Ascending aorta (tissue), 2 donors: ENCODE measurements at regions not wholly inside any gene's neighbourhood (a gene's known extent, or its start where the extent isn't known, plus 50 kb on each side); places are given as distances from the start of the nearest gene placed in this dataset.

Experiments used
- DNase-seq, 2 donors: peaks; one replicate each; pipeline ENCODE4 v3.0.0-alpha.2; 2019; ENCODE audit warnings: low spot score in 2 of 2
- H3K27ac ChIP-seq, 2 donors: fragments of 200-600 bp; sonication (generic); one replicate each; pipeline ENCODE4 v1.5.1; 2016 to 2017; ENCODE audit warnings: mild to moderate bottlenecking in 1 of 2
- H3K27me3 ChIP-seq: fragments of 200-600 bp; sonication (generic); one replicate; pipeline ENCODE4 v1.5.1; 2017
- H3K36me3 ChIP-seq, 2 donors: fragments of 200-600 bp; sonication (generic); one replicate each; pipeline ENCODE4 v1.5.1; 2016
- H3K4me1 ChIP-seq, 2 donors: fragments of 200-600 bp; sonication (generic); one replicate each; pipeline ENCODE4 v1.5.1; 2016 to 2017; ENCODE audit warnings: mild to moderate bottlenecking in 1 of 2
- H3K4me3 ChIP-seq, 2 donors: fragments of 200-600 bp; sonication (generic); one replicate each; pipeline ENCODE4 v1.5.1; 2016 to 2017; ENCODE audit warnings: mild to moderate bottlenecking in 1 of 2
- H3K9me3 ChIP-seq, 2 donors: fragments of 200-600 bp; sonication (generic); one replicate each; pipeline ENCODE4 v1.5.1; 2016
- CTCF ChIP-seq, 3 experiments: fragments of 200-600 bp in 2 of 3; fragments of 450-650 bp in 1 of 3; sonication (generic) in 2 of 3; IDR thresholded peaks; one replicate each; pipeline ENCODE4 v1.5.1; 2016 to 2019; ENCODE audit warnings: antibody characterized with exemption in 3 of 3, mild to moderate bottlenecking in 1 of 3, moderate library complexity in 1 of 3
- intact Hi-C: fragments of 100-400 bp; cut with DNase I; formaldehyde crosslinking; loops from one replicate; pipeline ENCODE4 v1.15.1; 2023

- TF ChIP-seq CTCF (IDR thresholded peaks at IDR 0.05) = no peak
- no peak for DNase-seq
- Histone ChIP-seq H3K4me1 (no peaks in the 10 kb centered on the region), H3K27ac (no peak overlapping the region), H3K36me3 (no peaks in the 10 kb centered on the region), H3K9me3 (no peaks in the 10 kb centered on the region), H3K27me3 (no peaks in the 10 kb centered on the region), H3K4me3 (no peak overlapping the region)
- intact Hi-C loops = no loop called here
Measured at GRCh38 chr16:6111390-6111789, 1013.8 kb upstream of the EEF2KMT start.

- H3K36me3 ChIP-seq = no peaks in the 10 kb centered on the region
- DNase-seq = no peak
- no peaks in the 10 kb centered on the region for H3K9me3 ChIP-seq
- H3K4me1 ChIP-seq = no peaks in the 10 kb centered on the region
- intact Hi-C loops = no loop called here
- no peak for TF ChIP-seq CTCF (IDR thresholded peaks at IDR 0.05)
- no peak overlapping the region for H3K27ac ChIP-seq
- no peak overlapping the region for H3K4me3 ChIP-seq
- H3K27me3 ChIP-seq = no peaks in the 10 kb centered on the region
Measured at GRCh38 chr16:6110346-6110745, 1012.8 kb upstream of the EEF2KMT start.

GRCh38 chr16:6106061-6106460, 1008.5 kb upstream of the EEF2KMT start:
- Histone ChIP-seq H3K27me3 (no peaks in the 10 kb centered on the region), H3K36me3 (no peaks in the 10 kb centered on the region), H3K9me3 (no peaks in the 10 kb centered on the region), H3K27ac (no peak overlapping the region), H3K4me1 (no peaks in the 10 kb centered on the region), H3K4me3 (no peak overlapping the region)
- intact Hi-C loops = no loop called here
- DNase-seq = no peak
- TF ChIP-seq CTCF (IDR thresholded peaks at IDR 0.05) = no peak

- Histone ChIP-seq H3K9me3 (no peaks in the 10 kb centered on the region), H3K27me3 (no peaks in the 10 kb centered on the region), H3K4me3 (no peak overlapping the region), H3K27ac (no peak overlapping the region), H3K4me1 (no peaks in the 10 kb centered on the region), H3K36me3 (no peaks in the 10 kb centered on the region)
- no peak for TF ChIP-seq CTCF (IDR thresholded peaks at IDR 0.05)
- DNase-seq = no peak
- intact Hi-C loops = no loop called here
Measured at GRCh38 chr16:6105115-6105514, 1007.5 kb upstream of the EEF2KMT start.

- no peak for DNase-seq
- Histone ChIP-seq H3K4me1 (no peaks in the 10 kb centered on the region), H3K27me3 (no peaks in the 10 kb centered on the region), H3K36me3 (no peaks in the 10 kb centered on the region), H3K27ac (no peak overlapping the region), H3K4me3 (no peak overlapping the region), H3K9me3 (no peaks in the 10 kb centered on the region)
- intact Hi-C loops = no loop called here
- no peak for TF ChIP-seq CTCF (IDR thresholded peaks at IDR 0.05)
Measured at GRCh38 chr16:6104428-6104827, 1006.8 kb upstream of the EEF2KMT start.

- no peak for DNase-seq
- intact Hi-C loops = no loop called here
- Histone ChIP-seq H3K4me1 (no peaks in the 10 kb centered on the region), H3K36me3 (no peaks in the 10 kb centered on the region), H3K27ac (no peak overlapping the region), H3K9me3 (no peaks in the 10 kb centered on the region), H3K27me3 (no peaks in the 10 kb centered on the region), H3K4me3 (no peak overlapping the region)
- TF ChIP-seq CTCF (IDR thresholded peaks at IDR 0.05) = no peak
Measured at GRCh38 chr16:6103561-6103960, 1006.0 kb upstream of the EEF2KMT start.
